ENCODE measurements at regions not wholly inside any gene's neighbourhood (a gene's known extent, or its start where the extent isn't known, plus 50 kb on each side); places are given as distances from the start of the nearest gene placed in this dataset.

DNA sequence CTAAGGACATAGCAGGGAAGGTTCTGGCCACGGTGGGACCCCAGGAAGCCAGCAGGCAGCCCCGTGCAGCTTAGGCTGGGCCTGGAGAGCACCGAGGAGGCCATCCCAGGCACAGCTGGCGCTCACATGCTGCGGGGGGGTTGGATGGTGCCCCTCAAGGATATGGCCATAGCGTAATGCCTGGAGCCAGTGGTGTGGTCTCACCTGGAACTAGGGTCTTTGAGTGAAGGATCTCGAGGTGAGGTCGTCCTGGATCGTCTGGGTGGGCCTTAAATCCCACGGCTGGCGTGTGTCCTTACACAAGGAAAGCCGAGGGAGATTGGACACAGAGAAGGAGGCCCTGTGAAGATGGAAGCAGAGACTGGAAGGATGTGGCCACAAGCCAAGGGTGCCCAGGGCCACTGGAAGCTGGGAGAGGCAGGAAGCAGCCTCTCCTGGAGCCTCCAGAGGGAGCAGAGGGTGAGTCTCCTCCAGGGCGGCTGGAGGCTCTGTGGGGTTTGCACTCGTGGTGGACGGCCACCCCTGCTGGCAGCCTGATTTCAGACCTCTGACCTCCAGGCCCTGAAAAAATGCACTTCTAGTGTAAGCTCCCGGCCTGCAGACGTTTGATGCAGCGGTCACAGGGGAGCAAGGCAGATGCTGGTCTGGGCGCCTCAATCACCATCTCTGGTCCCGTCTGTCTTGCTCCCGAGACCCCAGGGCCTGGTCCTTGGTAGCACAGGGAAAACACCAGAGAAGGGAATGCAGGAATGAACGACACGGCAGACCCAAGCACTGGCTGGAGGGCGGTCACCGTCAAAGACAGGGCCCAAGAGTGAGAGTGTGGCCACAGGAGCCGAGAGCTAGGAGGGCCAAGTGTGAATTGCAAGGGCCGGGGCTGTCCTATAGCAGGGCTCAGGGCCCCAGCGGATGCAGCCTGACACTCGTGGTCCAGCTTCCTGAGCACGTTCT is 218.6 kb downstream of the KIF26A start:
- H3K4me3 ChIP-seq: no peak overlapping the region
- no peak for DNase-seq
- H3K9me3 ChIP-seq (replicated peaks): no peaks in the 10 kb centered on the region
- no peaks in the 10 kb centered on the region for H3K36me3 ChIP-seq
- H3K27ac ChIP-seq: no peak overlapping the region; the same call in 1 of the 2 replicates
- peaks cover 15% of the 10 kb centered on the region for H3K4me1 ChIP-seq
- H3K27me3 ChIP-seq: no peaks in the 10 kb centered on the region

DNA sequence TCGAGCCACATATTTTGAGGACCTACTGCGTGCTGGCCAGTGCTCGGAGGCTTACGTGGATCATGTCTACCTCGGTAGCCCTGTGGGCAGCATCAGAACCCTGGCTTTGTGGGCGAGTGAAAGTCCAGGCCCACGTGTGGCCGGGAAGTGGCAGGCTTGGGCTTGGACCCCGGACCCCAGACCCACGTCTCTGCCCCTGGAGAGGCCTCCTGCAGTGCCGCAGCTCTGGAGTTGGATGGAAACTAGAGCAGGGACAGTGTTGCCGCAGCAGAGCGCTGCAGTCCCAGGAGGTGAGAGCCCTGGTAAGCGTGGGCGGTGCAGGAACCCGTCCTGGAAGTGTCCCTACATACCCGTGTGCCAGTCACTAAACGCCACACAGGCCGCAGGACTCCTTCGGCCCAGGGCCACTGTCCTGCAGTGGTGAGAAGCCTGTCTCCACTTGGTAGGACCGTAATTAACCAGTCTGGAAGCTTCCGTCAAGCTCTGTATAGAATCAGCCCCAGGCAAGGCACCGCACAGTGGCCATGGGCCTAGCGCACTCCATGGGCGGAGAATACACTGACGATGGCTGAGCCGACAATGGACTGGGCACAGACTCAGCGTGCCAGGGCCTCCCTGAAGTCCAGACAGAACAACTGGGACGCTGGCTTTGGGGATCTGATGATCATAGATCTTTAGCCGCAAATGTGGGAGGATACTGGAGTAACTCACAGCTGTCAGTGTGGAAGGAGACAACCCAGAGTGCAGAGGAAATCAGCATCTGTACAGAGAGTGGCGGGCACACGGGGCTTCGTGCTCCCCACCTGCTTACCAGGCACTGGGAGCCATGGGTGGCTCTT is 219.5 kb downstream of the KIF26A start:
- Histone ChIP-seq H3K27me3 (no peaks in the 10 kb centered on the region), H3K9me3 (replicated peaks) (no peaks in the 10 kb centered on the region), H3K4me3 (no peak overlapping the region), H3K27ac (no peak overlapping the region), H3K4me1 (peaks cover 15% of the 10 kb centered on the region), H3K36me3 (no peaks in the 10 kb centered on the region)
- no peak for DNase-seq

GRCh38 chr14:104358528-104359300 is 220.3 kb downstream of the KIF26A start:
- H3K27ac ChIP-seq: no peak overlapping the region
- no peaks in the 10 kb centered on the region for H3K36me3 ChIP-seq
- H3K9me3 ChIP-seq (replicated peaks): no peaks in the 10 kb centered on the region
- H3K27me3 ChIP-seq: no peaks in the 10 kb centered on the region
- DNase-seq: no peak
- H3K4me1 ChIP-seq: peaks cover 15% of the 10 kb centered on the region
- H3K4me3 ChIP-seq: no peak overlapping the region

GRCh38 chr14:104359301-104359968 is 220.1 kb upstream of the C14orf180 start:
- H3K36me3 ChIP-seq: no peaks in the 10 kb centered on the region
- no peaks in the 10 kb centered on the region for H3K9me3 ChIP-seq (replicated peaks)
- H3K27me3 ChIP-seq: no peaks in the 10 kb centered on the region
- no peak overlapping the region for H3K27ac ChIP-seq
- no peak overlapping the region for H3K4me3 ChIP-seq
- DNase-seq: no peak
- H3K4me1 ChIP-seq: peaks cover 15% of the 10 kb centered on the region

DNA sequence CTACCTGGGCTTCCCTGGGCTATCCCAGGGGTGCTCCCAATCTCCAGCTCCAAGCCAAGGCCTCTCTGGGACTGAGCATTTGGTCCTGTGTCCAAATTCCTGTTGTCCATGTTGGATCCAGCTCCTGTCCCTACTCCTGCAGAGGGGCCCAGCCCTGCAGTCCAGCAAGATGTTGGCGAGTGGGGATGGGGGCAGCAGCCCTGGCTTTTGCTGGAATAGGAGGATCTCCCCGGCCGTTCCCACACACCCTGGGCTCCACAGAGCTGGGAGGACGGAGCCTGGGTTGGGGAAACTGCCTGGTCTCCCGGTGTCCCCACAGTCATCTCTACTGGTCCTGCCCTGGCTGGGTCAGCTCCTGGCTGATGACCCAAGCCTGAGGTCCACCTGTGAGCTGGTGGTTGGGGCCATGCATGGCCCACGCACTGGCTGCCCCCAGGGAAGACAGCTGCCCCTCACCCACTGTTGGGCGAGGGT is 219.6 kb upstream of the C14orf180 start:
- H3K27ac ChIP-seq: no peak overlapping the region
- no peaks in the 10 kb centered on the region for H3K27me3 ChIP-seq
- H3K9me3 ChIP-seq (replicated peaks): no peaks in the 10 kb centered on the region
- peaks cover 15% of the 10 kb centered on the region for H3K4me1 ChIP-seq
- no peaks in the 10 kb centered on the region for H3K36me3 ChIP-seq
- no peak overlapping the region for H3K4me3 ChIP-seq
- no peak for DNase-seq

GRCh38 chr14:104360501-104360900 is 219.1 kb upstream of the C14orf180 start:
- H3K36me3 ChIP-seq: no peaks in the 10 kb centered on the region
- no peaks in the 10 kb centered on the region for H3K27me3 ChIP-seq
- no peak for DNase-seq
- H3K4me1 ChIP-seq: peaks cover 13% of the 10 kb centered on the region
- no peak overlapping the region for H3K4me3 ChIP-seq
- no peak overlapping the region for H3K27ac ChIP-seq
- no peaks in the 10 kb centered on the region for H3K9me3 ChIP-seq (replicated peaks)

DNA sequence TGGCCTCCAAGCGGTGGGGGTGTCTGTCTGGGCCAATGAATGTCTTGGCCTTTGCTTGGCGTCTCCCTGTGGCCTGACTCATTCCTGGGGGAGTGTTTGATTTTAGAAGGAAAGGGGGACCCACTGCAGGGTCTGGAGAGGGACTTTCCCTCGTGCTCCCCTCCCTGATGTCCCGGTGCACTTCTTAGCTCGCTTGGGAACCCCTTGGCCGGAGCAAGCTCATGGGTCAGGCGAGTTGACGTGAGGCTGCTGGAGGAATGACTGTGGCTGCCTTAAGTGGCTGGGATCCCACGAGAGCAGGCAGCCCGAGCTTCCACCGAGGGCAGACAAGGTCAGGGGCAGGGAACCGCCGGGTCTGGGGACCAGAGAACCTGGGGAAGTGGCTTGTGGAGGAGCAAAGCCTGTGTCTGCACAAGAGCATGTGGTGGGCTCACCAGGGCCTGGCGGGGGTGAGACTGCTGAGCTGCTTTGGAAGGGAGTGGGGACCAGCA is 218.4 kb upstream of the C14orf180 start:
- H3K9me3 ChIP-seq (replicated peaks): no peaks in the 10 kb centered on the region
- no peak overlapping the region for H3K27ac ChIP-seq
- no peak overlapping the region for H3K4me3 ChIP-seq
- H3K36me3 ChIP-seq: no peaks in the 10 kb centered on the region
- no peaks in the 10 kb centered on the region for H3K27me3 ChIP-seq
- DNase-seq: peak in 1 of 2 experiments; percentile 1
- H3K4me1 ChIP-seq: peaks cover 6% of the 10 kb centered on the region

DNA sequence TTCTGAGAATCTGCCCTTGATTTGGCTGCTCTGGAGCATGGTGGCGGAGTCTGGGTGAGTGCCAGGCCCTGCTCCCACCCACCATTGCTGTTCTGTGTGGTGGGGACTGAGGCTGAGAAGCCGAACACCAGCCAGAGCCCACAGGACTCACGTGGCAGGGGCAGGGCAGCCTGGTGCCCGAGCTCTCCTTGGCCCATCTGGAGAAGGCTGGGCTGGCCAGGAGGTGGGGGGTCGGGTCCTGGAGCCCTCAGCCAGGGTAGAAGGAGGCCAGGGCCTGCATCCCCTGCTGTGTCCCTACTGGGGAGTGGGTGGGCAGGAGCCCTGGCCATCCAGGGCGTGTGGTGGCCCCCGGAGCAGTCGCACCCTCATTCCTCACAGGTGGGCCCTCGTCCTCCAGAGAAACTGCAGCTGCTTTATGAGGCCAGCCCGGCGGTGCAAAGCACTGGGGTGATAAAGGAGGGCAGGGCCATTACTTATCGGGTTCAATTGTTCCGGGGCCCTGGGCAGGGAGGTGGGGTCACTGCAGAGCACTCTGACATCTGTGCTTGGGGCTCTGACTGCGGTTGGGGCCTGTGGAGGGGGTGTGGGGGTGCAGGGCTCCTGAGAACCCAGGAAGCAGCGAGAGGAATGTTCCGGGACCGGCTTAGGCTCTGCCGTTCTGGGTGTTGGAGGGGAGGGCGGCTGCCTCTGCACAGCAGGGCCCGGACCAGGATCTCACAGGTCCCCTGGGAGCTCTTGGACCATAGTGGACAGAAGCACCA is 217.5 kb upstream of the C14orf180 start:
- no peaks in the 10 kb centered on the region for H3K27me3 ChIP-seq
- no peak overlapping the region for H3K4me3 ChIP-seq
- no peaks in the 10 kb centered on the region; the same call in 1 of the 2 replicates for H3K4me1 ChIP-seq
- H3K9me3 ChIP-seq (replicated peaks): no peaks in the 10 kb centered on the region
- DNase-seq: no peak
- H3K27ac ChIP-seq: no peak overlapping the region
- H3K36me3 ChIP-seq: no peaks in the 10 kb centered on the region

DNA sequence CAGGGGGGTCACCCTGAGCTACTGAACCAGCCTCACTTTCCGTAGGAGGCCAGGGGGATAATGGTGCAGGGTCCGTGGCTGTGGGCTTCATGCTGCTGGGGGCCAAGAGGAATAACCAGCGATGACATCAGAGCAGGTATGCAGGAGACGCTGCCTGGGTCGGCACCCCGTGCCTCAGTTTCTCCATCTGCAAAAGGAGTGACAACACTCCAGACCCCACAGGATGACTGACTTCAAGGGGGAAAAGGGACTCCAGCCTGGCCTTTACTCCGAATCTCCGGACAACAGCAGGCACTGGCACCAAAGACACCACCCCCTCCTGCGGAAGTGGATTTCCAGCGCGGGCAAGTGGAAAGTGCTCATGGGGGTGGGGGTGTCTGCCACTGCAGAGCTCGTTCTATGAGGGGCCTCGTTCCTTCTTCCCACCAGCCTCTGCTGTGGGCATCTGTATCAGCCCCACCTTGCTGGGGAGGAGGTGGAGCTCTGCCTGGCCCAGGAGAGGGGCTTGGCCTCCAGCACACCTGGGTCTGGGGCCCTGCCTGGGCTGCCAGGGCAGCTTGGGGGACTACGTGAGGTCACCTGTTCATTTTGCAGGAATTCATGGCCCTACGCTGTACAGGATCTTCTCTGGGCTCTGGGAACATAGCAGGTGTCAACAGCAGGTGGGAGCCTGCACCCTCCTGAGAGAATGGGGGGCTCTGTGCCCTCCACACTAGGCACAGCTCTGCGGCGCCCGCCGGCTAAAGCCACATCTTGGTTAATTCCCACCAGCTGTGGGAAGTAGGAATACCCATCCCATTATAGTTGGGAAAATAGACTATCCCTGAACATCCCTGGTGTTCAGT is 216.6 kb upstream of the C14orf180 start:
- DNase-seq: no peak
- Histone ChIP-seq H3K36me3 (no peaks in the 10 kb centered on the region), H3K27ac (no peak overlapping the region), H3K9me3 (replicated peaks) (no peaks in the 10 kb centered on the region), H3K4me1 (peaks cover 8% of the 10 kb centered on the region; the same call in 1 of the 2 replicates), H3K27me3 (peaks cover 6% of the 10 kb centered on the region; the same call in 1 of the 2 replicates), H3K4me3 (no peak overlapping the region)

DNA sequence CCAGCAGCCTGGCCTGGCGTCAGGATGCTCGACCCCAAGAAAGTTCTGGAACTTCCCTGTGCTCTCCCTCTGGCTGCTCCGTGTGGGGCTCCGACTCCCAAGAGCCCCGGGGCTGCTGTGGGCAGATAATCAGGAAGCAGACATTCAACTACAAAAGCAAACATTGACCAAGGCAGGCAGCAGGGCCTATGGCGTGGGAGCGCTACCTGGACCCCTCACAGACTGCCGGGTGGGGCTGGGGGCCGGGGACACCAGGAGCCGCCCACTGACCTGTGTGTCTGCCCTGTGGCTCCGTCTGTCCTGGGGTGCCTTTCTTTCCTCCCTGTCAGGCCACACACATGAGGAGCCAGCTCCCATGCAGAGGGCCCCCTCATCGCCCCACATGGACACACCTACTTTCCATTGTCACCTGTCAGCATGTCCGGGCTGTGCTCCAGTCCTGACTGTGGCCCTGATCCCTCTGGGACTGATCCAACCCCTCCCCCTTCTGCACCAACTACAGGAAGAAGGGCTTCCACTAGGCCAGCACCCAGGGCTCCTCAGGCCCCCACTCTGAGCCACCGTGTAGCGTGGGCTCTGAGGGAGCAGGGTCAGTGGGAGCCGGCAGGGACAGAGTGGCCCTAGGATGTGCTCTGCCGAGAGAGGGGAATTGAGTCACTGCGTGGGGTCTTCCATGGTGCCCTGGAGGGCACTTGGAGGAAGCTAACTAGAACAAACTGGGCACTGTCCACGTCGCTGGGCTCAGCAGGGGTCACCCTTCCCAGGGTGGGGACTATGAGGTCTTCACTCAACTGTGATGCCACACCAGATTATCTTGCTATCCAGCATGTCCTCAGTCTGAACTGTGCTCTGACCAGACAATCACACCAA is 215.4 kb upstream of the C14orf180 start:
- DNase-seq: no peak
- H3K4me1 ChIP-seq: peaks cover 15% of the 10 kb centered on the region; the same call in 1 of the 2 replicates
- no peaks in the 10 kb centered on the region for H3K36me3 ChIP-seq
- H3K4me3 ChIP-seq: no peak overlapping the region
- no peaks in the 10 kb centered on the region for H3K9me3 ChIP-seq (replicated peaks)
- H3K27me3 ChIP-seq: peaks cover 14% of the 10 kb centered on the region; the same call in 1 of the 2 replicates
- H3K27ac ChIP-seq: no peak overlapping the region

- no peaks in the 10 kb centered on the region for H3K36me3 ChIP-seq
- DNase-seq: no peak
- H3K27ac ChIP-seq: no peak overlapping the region
- H3K27me3 ChIP-seq: peaks cover 14% of the 10 kb centered on the region; the same call in 1 of the 2 replicates
- H3K9me3 ChIP-seq (replicated peaks): no peaks in the 10 kb centered on the region
- H3K4me1 ChIP-seq: peaks cover 15% of the 10 kb centered on the region; the same call in 1 of the 2 replicates
- H3K4me3 ChIP-seq: no peak overlapping the region
Measured at GRCh38 chr14:104364830-104365229, 214.7 kb upstream of the C14orf180 start.

All from SJCRH30 (cell line).